K562 (cell line): ENCODE measurements at regions not wholly inside any gene's neighbourhood (a gene's known extent, or its start where the extent isn't known, plus 50 kb on each side); places are given as distances from the start of the nearest gene placed in this dataset.

ENCODE experiments used
- ARID3A ChIP-seq: IDR thresholded peaks from 2 replicates; pipeline ENCODE4 v1.6.1; 2012; ENCODE audit warnings: low read depth, low read length, improper control_type of control experiment, borderline replicate concordance
- CBFA2T2 ChIP-seq: fragments of 450-650 bp; conservative IDR thresholded peaks from 2 replicates; pipeline ENCODE4 v1.6.1; 2017; ENCODE audit warnings: mild to moderate bottlenecking
- COPS2 ChIP-seq: fragments of 450-650 bp; conservative IDR thresholded peaks from 2 replicates; pipeline ENCODE4 v1.6.1; 2016; ENCODE audit warnings: mild to moderate bottlenecking, moderate library complexity
- HDAC3 ChIP-seq: fragments of 450-650 bp; IDR thresholded peaks from 2 replicates; pipeline ENCODE4 v1.6.1; 2018; ENCODE audit warnings: borderline replicate concordance, mild to moderate bottlenecking, moderate library complexity; ENCODE audit not compliant: partially characterized antibody
- HNRNPL ChIP-seq: fragments of 200-400 bp; formaldehyde crosslinking; IDR thresholded peaks from 2 replicates; pipeline ENCODE4 v1.6.1; 2017; ENCODE audit warnings: low read depth, mild to moderate bottlenecking, low read length
- JUND ChIP-seq, 2 experiments: IDR thresholded peaks; 2 replicates in 1 of 2; 3 replicates in 1 of 2; pipeline ENCODE4 v1.6.1; 2011; ENCODE audit warnings: borderline replicate concordance in 2 of 2, low read depth in 2 of 2, low read length in 2 of 2, improper control_type of control experiment in 1 of 2, missing biosample characterization in 1 of 2, missing genetic modification characterization in 1 of 2, missing genetic modification reagents in 1 of 2
- L3MBTL2 ChIP-seq: fragments of 450-650 bp; IDR thresholded peaks from 2 replicates; pipeline ENCODE4 v1.6.1; 2016; ENCODE audit warnings: mild to moderate bottlenecking, moderate library complexity
- MEIS2 ChIP-seq: fragments of 450-650 bp; IDR thresholded peaks from 2 replicates; pipeline ENCODE4 v1.6.1; 2014; ENCODE audit warnings: mild to moderate bottlenecking; ENCODE audit not compliant: partially characterized antibody
- NCOR1 ChIP-seq: fragments of 450-650 bp; IDR thresholded peaks from 2 replicates; pipeline ENCODE4 v1.6.1; 2016; ENCODE audit warnings: mild to moderate bottlenecking, moderate library complexity
- POLR3A ChIP-seq: IDR thresholded peaks from 2 replicates; pipeline ENCODE4 v1.6.1; 2011; ENCODE audit warnings: borderline replicate concordance, mild to moderate bottlenecking, moderate library complexity; ENCODE audit not compliant: insufficient read length, insufficient read depth; ENCODE audit errors: extremely low read depth
- RCOR1 ChIP-seq, 2 experiments: IDR thresholded peaks; 2 replicates each; pipeline ENCODE4 v1.6.1; 2012; ENCODE audit warnings: low read depth in 2 of 2, low read length in 2 of 2, borderline replicate concordance in 1 of 2, improper control_type of control experiment in 1 of 2
- STAT5A ChIP-seq: IDR thresholded peaks from 2 replicates; pipeline ENCODE4 v1.6.1; 2012; ENCODE audit warnings: low read length, inconsistent platforms, borderline replicate concordance
- TCF3 ChIP-seq: sonication (generic); formaldehyde crosslinking; IDR thresholded peaks from 2 replicates; pipeline ENCODE4 v1.4.0; 2020; ENCODE audit warnings: mild to moderate bottlenecking, missing genetic modification reagents
- THRAP3 ChIP-seq: fragments of 450-650 bp; IDR thresholded peaks from 2 replicates; pipeline ENCODE4 v1.6.1; 2016; ENCODE audit warnings: mild to moderate bottlenecking, inconsistent platforms, borderline replicate concordance
- TF ChIP-seq, protein P1 (sequence below): sonication (generic); formaldehyde crosslinking; IDR thresholded peaks from 2 replicates; pipeline ENCODE4 v1.8.1; 2023; ENCODE audit warnings: mild to moderate bottlenecking, missing genetic modification reagents
- TF ChIP-seq, protein P2 (sequence below): fragments of 200-800 bp; sonication (Bioruptor generic); IDR thresholded peaks from 2 replicates; pipeline ENCODE4 v1.6.1; 2017; ENCODE audit warnings: missing genetic modification characterization, missing compliant biosample characterization

DNA sequence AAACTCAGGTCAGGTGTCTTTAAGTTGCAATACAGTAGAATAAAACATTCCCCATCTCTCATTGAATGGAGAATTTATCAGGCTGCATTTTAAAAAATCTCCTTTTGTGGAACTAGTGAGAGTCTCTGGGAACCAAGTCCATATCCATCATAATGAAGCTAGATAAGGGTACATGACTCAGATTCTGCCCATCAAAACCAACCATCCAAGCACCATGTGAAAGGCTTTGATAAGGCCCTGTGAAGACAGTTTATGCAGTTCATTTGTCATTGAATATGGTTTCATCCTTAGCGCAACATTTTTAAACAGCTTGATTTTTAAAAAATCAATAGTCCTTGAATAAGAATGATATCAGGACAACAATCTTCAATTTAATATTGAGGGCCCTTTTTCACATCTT is 56.3 kb upstream of the DIAPH3 start (continued):
- TF ChIP-seq, protein P1, sequence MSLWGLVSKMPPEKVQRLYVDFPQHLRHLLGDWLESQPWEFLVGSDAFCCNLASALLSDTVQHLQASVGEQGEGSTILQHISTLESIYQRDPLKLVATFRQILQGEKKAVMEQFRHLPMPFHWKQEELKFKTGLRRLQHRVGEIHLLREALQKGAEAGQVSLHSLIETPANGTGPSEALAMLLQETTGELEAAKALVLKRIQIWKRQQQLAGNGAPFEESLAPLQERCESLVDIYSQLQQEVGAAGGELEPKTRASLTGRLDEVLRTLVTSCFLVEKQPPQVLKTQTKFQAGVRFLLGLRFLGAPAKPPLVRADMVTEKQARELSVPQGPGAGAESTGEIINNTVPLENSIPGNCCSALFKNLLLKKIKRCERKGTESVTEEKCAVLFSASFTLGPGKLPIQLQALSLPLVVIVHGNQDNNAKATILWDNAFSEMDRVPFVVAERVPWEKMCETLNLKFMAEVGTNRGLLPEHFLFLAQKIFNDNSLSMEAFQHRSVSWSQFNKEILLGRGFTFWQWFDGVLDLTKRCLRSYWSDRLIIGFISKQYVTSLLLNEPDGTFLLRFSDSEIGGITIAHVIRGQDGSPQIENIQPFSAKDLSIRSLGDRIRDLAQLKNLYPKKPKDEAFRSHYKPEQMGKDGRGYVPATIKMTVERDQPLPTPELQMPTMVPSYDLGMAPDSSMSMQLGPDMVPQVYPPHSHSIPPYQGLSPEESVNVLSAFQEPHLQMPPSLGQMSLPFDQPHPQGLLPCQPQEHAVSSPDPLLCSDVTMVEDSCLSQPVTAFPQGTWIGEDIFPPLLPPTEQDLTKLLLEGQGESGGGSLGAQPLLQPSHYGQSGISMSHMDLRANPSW (CRISPR knock-in tag): no peak
- TF ChIP-seq L3MBTL2: peak; percentile 20; the same call in 1 of the 2 replicates
- TF ChIP-seq, protein P2, sequence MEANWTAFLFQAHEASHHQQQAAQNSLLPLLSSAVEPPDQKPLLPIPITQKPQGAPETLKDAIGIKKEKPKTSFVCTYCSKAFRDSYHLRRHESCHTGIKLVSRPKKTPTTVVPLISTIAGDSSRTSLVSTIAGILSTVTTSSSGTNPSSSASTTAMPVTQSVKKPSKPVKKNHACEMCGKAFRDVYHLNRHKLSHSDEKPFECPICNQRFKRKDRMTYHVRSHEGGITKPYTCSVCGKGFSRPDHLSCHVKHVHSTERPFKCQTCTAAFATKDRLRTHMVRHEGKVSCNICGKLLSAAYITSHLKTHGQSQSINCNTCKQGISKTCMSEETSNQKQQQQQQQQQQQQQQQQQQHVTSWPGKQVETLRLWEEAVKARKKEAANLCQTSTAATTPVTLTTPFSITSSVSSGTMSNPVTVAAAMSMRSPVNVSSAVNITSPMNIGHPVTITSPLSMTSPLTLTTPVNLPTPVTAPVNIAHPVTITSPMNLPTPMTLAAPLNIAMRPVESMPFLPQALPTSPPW: 0 out of 2 replicates have a peak, but pooled peaks have one; percentile 18
- TF ChIP-seq THRAP3: no peak
- peak; percentile 31 for TF ChIP-seq HDAC3
- TF ChIP-seq JUND (IDR thresholded peaks at IDR 0.05; ENCODE audit: borderline replicate concordance, low read depth, low read length): peak; percentile 91
- peak; percentile 83; the same call in 2 of the 3 replicates for TF ChIP-seq JUND (tag; IDR thresholded peaks at IDR 0.05; ENCODE audit: borderline replicate concordance, low read depth, low read length)
- TF ChIP-seq COPS2: no peak
- TF ChIP-seq HNRNPL: no peak
- TF ChIP-seq MEIS2: peak; percentile 92
- no peak for TF ChIP-seq POLR3A
- TF ChIP-seq ARID3A: peak; percentile 79; the same call in 1 of the 2 replicates
- peak; percentile 62 for TF ChIP-seq STAT5A
- peak; percentile 73 for TF ChIP-seq CBFA2T2
- peak; percentile 88 for TF ChIP-seq TCF3 (CRISPR knock-in tag)
- TF ChIP-seq RCOR1 (IDR thresholded peaks at IDR 0.05; ENCODE audit: borderline replicate concordance in 1 of 2, low read depth in 2 of 2, low read length in 2 of 2): peak in 1 of 2 experiments; percentile 91; a peak in 2 of 4 replicates
- TF ChIP-seq NCOR1: peak; percentile 65
